ENCODE measurements at regions not wholly inside any gene's neighbourhood (a gene's known extent, or its start where the extent isn't known, plus 50 kb on each side); places are given as distances from the start of the nearest gene placed in this dataset.

GRCh38 chr18:55863876-55864275 lies 275.9 kb upstream of the TCF4 start:
- Mint-ChIP-seq H3K27ac (ENCODE audit: unreplicated experiment) (no peak overlapping the region), H3K27me3 (ENCODE audit: low read depth) (no peaks in the 10 kb centered on the region), H3K4me3 (no peak overlapping the region), H3K4me1 (peaks cover 26% of the 10 kb centered on the region), H3K9me3 (no peaks in the 10 kb centered on the region), H3K36me3 (ENCODE audit: low read depth) (no peaks in the 10 kb centered on the region)
- no peak for TF ChIP-seq CTCF (conservative IDR thresholded peaks at IDR 0.05)
- no peak for DNase-seq (ENCODE audit: low read depth, low spot score)

GRCh38 chr18:55863391-55863706 lies 275.4 kb upstream of the TCF4 start:
- H3K27ac Mint-ChIP-seq (ENCODE audit: unreplicated experiment) = no peak overlapping the region
- no peaks in the 10 kb centered on the region for H3K36me3 Mint-ChIP-seq (ENCODE audit: low read depth)

GRCh38 chr18:55862693-55863390 lies 274.9 kb upstream of the TCF4 start:
- DNase-seq (ENCODE audit: low read depth, low spot score) = no peak
- Mint-ChIP-seq H3K27ac (ENCODE audit: unreplicated experiment) (no peak overlapping the region), H3K4me1 (peaks cover 37% of the 10 kb centered on the region), H3K36me3 (ENCODE audit: low read depth) (no peaks in the 10 kb centered on the region), H3K4me3 (no peak overlapping the region), H3K9me3 (no peaks in the 10 kb centered on the region), H3K27me3 (ENCODE audit: low read depth) (no peaks in the 10 kb centered on the region)
- TF ChIP-seq CTCF (conservative IDR thresholded peaks at IDR 0.05) = no peak

More at GRCh38 chr18:55863391-55863706, 275.4 kb upstream of the TCF4 start:
- Mint-ChIP-seq H3K27me3 (ENCODE audit: low read depth) (no peaks in the 10 kb centered on the region), H3K4me3 (no peak overlapping the region), H3K9me3 (no peaks in the 10 kb centered on the region), H3K4me1 (peaks cover 32% of the 10 kb centered on the region)
- no peak for TF ChIP-seq CTCF (conservative IDR thresholded peaks at IDR 0.05)
- DNase-seq (ENCODE audit: low read depth, low spot score) = no peak

- Mint-ChIP-seq H3K9me3 (no peaks in the 10 kb centered on the region), H3K27me3 (ENCODE audit: low read depth) (no peaks in the 10 kb centered on the region), H3K4me1 (peaks cover 39% of the 10 kb centered on the region), H3K4me3 (no peak overlapping the region), H3K36me3 (ENCODE audit: low read depth) (no peaks in the 10 kb centered on the region), H3K27ac (ENCODE audit: unreplicated experiment) (no peak overlapping the region)
- TF ChIP-seq CTCF (conservative IDR thresholded peaks at IDR 0.05) = peak; percentile 56
- DNase-seq (ENCODE audit: low read depth, low spot score) = no peak
These were observed 273.3 kb upstream of the TCF4 start for GRCh38 chr18:55861266-55861665.

- no peaks in the 10 kb centered on the region for H3K27me3 Mint-ChIP-seq (ENCODE audit: low read depth)
- H3K4me1 Mint-ChIP-seq = peaks cover 47% of the 10 kb centered on the region
- H3K9me3 Mint-ChIP-seq = no peaks in the 10 kb centered on the region
- DNase-seq (ENCODE audit: low read depth, low spot score) = no peak
- no peaks in the 10 kb centered on the region for H3K36me3 Mint-ChIP-seq (ENCODE audit: low read depth)
- no peak overlapping the region for H3K27ac Mint-ChIP-seq (ENCODE audit: unreplicated experiment)
- H3K4me3 Mint-ChIP-seq = no peak overlapping the region
- TF ChIP-seq CTCF (conservative IDR thresholded peaks at IDR 0.05) = no peak
These were observed 270.9 kb upstream of the TCF4 start for GRCh38 chr18:55858661-55859515.
